Loucy (cell line): ENCODE measurements at regions not wholly inside any gene's neighbourhood (a gene's known extent, or its start where the extent isn't known, plus 50 kb on each side); places are given as distances from the start of the nearest gene placed in this dataset.

ENCODE experiments used
- H2AFZ ChIP-seq: fragments of 200-600 bp; sonication (generic); 2 replicates; pipeline ENCODE4 v1.6.0; 2016; ENCODE audit warnings: antibody characterized with exemption, mild to moderate bottlenecking, low read length, moderate library complexity
- H3F3A ChIP-seq: fragments of 200-600 bp; 2 replicates; pipeline ENCODE4 v1.6.0; 2016; ENCODE audit warnings: antibody characterized with exemption, low read depth, mild to moderate bottlenecking
- H3K27me3 ChIP-seq: fragments of 200-600 bp; sonication (generic); 2 replicates; pipeline ENCODE4 v1.6.1; 2014; ENCODE audit warnings: low read length, mild to moderate bottlenecking; ENCODE audit not compliant: insufficient read depth, poor library complexity, severe bottlenecking
- H3K36me3 ChIP-seq: fragments of 200-600 bp; sonication (generic); 2 replicates; pipeline ENCODE4 v1.6.1; 2016; ENCODE audit warnings: low read length; ENCODE audit not compliant: insufficient read depth
- H3K4me1 ChIP-seq: fragments of 200-600 bp; sonication (generic); 2 replicates; pipeline ENCODE4 v1.5.1; 2014; ENCODE audit warnings: low read length, mild to moderate bottlenecking; ENCODE audit not compliant: insufficient read depth, poor library complexity, severe bottlenecking
- H3K4me2 ChIP-seq: fragments of 200-600 bp; sonication (generic); 2 replicates; pipeline ENCODE4 v1.6.0; 2014; ENCODE audit warnings: antibody characterized with exemption, low read length, low read depth, mild to moderate bottlenecking; ENCODE audit not compliant: poor library complexity, severe bottlenecking
- H3K4me3 ChIP-seq: fragments of 200-600 bp; sonication (generic); 2 replicates; pipeline ENCODE4 v1.5.1; 2014; ENCODE audit warnings: low read length, mild to moderate bottlenecking, mixed read lengths; ENCODE audit not compliant: poor library complexity, severe bottlenecking
- H3K79me2 ChIP-seq: fragments of 200-600 bp; sonication (generic); 2 replicates; pipeline ENCODE4 v1.6.1; 2014; ENCODE audit warnings: low read length; ENCODE audit not compliant: insufficient read depth
- H3K9ac ChIP-seq: fragments of 200-600 bp; sonication (generic); 2 replicates; pipeline ENCODE4 v1.6.0; 2014; ENCODE audit warnings: mild to moderate bottlenecking, low read depth, low read length, moderate library complexity; ENCODE audit not compliant: poor library complexity, severe bottlenecking
- H3K9me2 ChIP-seq: fragments of 200-600 bp; sonication (generic); replicated peaks from 2 replicates; pipeline ENCODE4 v1.6.1; 2016; ENCODE audit warnings: low read depth, low read length, mixed read lengths
- H3K9me3 ChIP-seq: fragments of 200-600 bp; sonication (generic); 2 replicates; pipeline ENCODE4 v1.6.1; 2014; ENCODE audit warnings: mild to moderate bottlenecking, antibody characterized with exemption, low read length, low read depth; ENCODE audit not compliant: insufficient read depth
- H4K20me1 ChIP-seq: fragments of 200-600 bp; sonication (generic); 2 replicates; pipeline ENCODE4 v1.6.0; 2014; ENCODE audit warnings: antibody characterized with exemption, low read length, mild to moderate bottlenecking; ENCODE audit not compliant: insufficient read depth, poor library complexity, severe bottlenecking
- EZH2phosphoT487 ChIP-seq: fragments of 200-600 bp; IDR thresholded peaks from 2 replicates; pipeline ENCODE4 v1.6.1; 2018; ENCODE audit warnings: antibody characterized with exemption, mild to moderate bottlenecking, moderate library complexity, borderline replicate concordance
- TF ChIP-seq, protein P1 (sequence below): fragments of 200-600 bp; sonication (generic); conservative IDR thresholded peaks from 2 replicates; pipeline ENCODE4 v1.5.1; 2014; ENCODE audit warnings: mild to moderate bottlenecking, antibody characterized with exemption, low read length

GRCh38 chr6:170094686-170095272 is 196.1 kb downstream of the DLL1 start:
- no peaks in the 10 kb centered on the region for H3K9me2 ChIP-seq
- H3K4me2 ChIP-seq, result no peak overlapping the region
- no peak overlapping the region for H3K4me3 ChIP-seq
- TF ChIP-seq, protein P1, sequence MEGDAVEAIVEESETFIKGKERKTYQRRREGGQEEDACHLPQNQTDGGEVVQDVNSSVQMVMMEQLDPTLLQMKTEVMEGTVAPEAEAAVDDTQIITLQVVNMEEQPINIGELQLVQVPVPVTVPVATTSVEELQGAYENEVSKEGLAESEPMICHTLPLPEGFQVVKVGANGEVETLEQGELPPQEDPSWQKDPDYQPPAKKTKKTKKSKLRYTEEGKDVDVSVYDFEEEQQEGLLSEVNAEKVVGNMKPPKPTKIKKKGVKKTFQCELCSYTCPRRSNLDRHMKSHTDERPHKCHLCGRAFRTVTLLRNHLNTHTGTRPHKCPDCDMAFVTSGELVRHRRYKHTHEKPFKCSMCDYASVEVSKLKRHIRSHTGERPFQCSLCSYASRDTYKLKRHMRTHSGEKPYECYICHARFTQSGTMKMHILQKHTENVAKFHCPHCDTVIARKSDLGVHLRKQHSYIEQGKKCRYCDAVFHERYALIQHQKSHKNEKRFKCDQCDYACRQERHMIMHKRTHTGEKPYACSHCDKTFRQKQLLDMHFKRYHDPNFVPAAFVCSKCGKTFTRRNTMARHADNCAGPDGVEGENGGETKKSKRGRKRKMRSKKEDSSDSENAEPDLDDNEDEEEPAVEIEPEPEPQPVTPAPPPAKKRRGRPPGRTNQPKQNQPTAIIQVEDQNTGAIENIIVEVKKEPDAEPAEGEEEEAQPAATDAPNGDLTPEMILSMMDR, result no peak
- no peak for TF ChIP-seq EZH2phosphoT487
- H3K27me3 ChIP-seq, result no peaks in the 10 kb centered on the region
- H3K79me2 ChIP-seq, result no peaks in the 10 kb centered on the region
- no peaks in the 10 kb centered on the region; the same call in 1 of the 2 replicates for H3F3A ChIP-seq
- H3K9ac ChIP-seq, result no peak overlapping the region
- H3K9me3 ChIP-seq, result no peaks in the 10 kb centered on the region
- no peak overlapping the region for H2AFZ ChIP-seq
- H3K36me3 ChIP-seq, result no peaks in the 10 kb centered on the region
- no peaks in the 10 kb centered on the region for H4K20me1 ChIP-seq
- peaks cover 27% of the 10 kb centered on the region for H3K4me1 ChIP-seq

DNA sequence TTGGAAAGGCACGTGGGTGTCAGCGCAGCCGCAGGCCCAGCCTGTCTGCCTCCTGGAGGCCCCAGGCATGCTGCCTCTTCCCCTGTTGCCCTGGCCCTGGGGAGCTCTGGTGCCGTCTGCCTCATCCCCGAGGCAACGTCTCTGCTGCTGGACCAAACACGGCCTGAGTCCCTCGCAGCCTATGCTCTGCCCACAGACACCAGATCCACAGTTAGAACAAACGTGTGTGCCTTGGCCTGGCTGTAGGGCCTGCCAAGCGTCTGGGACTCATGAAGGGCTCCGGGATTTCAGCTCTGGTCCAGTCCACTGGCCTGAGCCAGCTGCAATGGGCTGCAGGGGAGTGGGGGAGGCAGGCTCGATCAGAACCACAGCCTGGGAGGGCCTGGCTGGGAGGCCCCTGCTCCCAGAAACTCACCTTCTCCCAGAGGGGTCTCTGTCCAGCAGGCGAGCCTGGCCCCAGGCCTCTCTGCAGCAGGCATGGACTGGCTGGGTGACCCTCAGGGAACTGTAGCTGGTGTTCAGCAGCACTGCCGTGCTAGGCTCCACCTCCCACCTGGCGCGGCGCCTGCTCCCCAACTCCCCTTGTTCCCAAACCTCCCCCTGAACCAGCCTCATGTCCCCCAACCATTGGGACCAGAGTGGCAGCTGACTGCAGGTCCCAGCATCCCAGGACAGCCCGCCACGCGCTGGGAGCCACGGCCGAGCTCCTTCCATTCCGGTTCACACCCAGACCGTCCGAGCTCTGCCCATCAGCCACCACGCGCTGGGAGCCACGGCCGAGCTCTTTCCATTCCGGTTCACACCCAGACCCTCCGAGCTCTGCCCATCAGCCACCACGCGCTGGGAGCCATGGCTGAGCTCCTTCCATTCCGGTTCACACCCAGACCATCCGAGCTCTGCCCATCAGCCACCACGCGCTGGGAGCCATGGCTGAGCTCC is 197.0 kb downstream of the DLL1 start:
- H2AFZ ChIP-seq, result no peak overlapping the region
- H4K20me1 ChIP-seq, result no peaks in the 10 kb centered on the region
- H3K4me1 ChIP-seq, result peaks cover 34% of the 10 kb centered on the region
- H3K27me3 ChIP-seq, result no peaks in the 10 kb centered on the region
- H3K4me3 ChIP-seq, result no peak overlapping the region
- H3F3A ChIP-seq, result peaks cover 7% of the 10 kb centered on the region; the same call in 1 of the 2 replicates
- H3K4me2 ChIP-seq, result no peak overlapping the region
- H3K36me3 ChIP-seq, result no peaks in the 10 kb centered on the region
- H3K9me3 ChIP-seq, result no peaks in the 10 kb centered on the region
- TF ChIP-seq, protein P1, result no peak
- TF ChIP-seq EZH2phosphoT487, result no peak
- no peaks in the 10 kb centered on the region for H3K79me2 ChIP-seq
- H3K9ac ChIP-seq, result no peak overlapping the region
- no peaks in the 10 kb centered on the region for H3K9me2 ChIP-seq

DNA sequence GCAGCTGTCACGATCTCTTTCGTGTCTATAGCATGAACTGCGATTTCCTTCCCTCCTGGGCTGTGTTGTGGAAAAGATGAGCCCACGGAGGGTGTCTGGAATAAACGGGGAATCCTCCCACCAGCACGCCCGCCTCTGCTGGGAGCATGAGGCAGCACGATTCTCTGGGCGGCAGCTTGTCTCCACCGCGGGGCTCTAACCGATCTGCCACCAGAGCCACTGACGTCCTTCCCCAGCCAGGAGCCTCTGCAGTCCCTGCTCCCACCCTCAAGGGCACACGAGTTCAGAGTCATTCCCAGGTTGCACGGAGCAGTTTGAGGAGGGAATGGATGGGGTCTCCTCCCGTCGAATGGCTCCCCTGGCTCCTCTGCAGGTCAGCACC is 197.6 kb downstream of the DLL1 start:
- H3K4me2 ChIP-seq, result no peak overlapping the region
- no peaks in the 10 kb centered on the region for H3K79me2 ChIP-seq
- no peaks in the 10 kb centered on the region for H4K20me1 ChIP-seq
- H3K9me2 ChIP-seq, result no peaks in the 10 kb centered on the region
- H3K36me3 ChIP-seq, result no peaks in the 10 kb centered on the region
- H3K4me3 ChIP-seq, result no peak overlapping the region
- TF ChIP-seq, protein P1, result no peak
- no peak for TF ChIP-seq EZH2phosphoT487
- no peaks in the 10 kb centered on the region for H3K9me3 ChIP-seq
- no peaks in the 10 kb centered on the region for H3K27me3 ChIP-seq
- H3K9ac ChIP-seq, result no peak overlapping the region
- no peak overlapping the region for H2AFZ ChIP-seq
- peaks cover 41% of the 10 kb centered on the region for H3K4me1 ChIP-seq
- H3F3A ChIP-seq, result peaks cover 10% of the 10 kb centered on the region; the same call in 1 of the 2 replicates
